Neuronal stem cell (in vitro differentiated cells): ENCODE measurements at regions not wholly inside any gene's neighbourhood (a gene's known extent, or its start where the extent isn't known, plus 50 kb on each side); places are given as distances from the start of the nearest gene placed in this dataset.

Source experiments
- DNase-seq: peaks from one replicate; pipeline ENCODE4 v3.0.0-alpha.2; 2013; ENCODE audit warnings: low spot score
- H2AFZ ChIP-seq: one replicate; pipeline ENCODE4 v1.6.1; 2013; ENCODE audit warnings: mild to moderate bottlenecking, low read length, inconsistent platforms
- H2AK5ac ChIP-seq: 2 replicates; pipeline ENCODE4 v1.6.1; 2013; ENCODE audit warnings: low read depth, mild to moderate bottlenecking, inconsistent platforms, low read length, moderate library complexity, mixed read lengths
- H2BK120ac ChIP-seq: 2 replicates; pipeline ENCODE4 v1.6.1; 2013; ENCODE audit warnings: low read depth, mild to moderate bottlenecking, inconsistent platforms, low read length, moderate library complexity, mixed read lengths
- H2BK12ac ChIP-seq: one replicate; pipeline ENCODE4 v1.6.1; 2013; ENCODE audit warnings: low read length, inconsistent platforms
- H2BK15ac ChIP-seq: 2 replicates; pipeline ENCODE4 v1.6.1; 2013; ENCODE audit warnings: mild to moderate bottlenecking, low read length, inconsistent platforms, mixed read lengths
- H2BK5ac ChIP-seq: one replicate; pipeline ENCODE4 v1.6.1; 2013; ENCODE audit warnings: inconsistent platforms, mild to moderate bottlenecking, low read length, moderate library complexity
- H3K14ac ChIP-seq: one replicate; pipeline ENCODE4 v1.6.1; 2013; ENCODE audit warnings: low read length, inconsistent platforms
- H3K18ac ChIP-seq: 2 replicates; pipeline ENCODE4 v1.6.1; 2013; ENCODE audit warnings: low read length, inconsistent platforms
- H3K23ac ChIP-seq: 2 replicates; pipeline ENCODE4 v1.6.1; 2013; ENCODE audit warnings: low read depth, mild to moderate bottlenecking, mixed read lengths, low read length, inconsistent platforms; ENCODE audit not compliant: poor library complexity
- H3K27ac ChIP-seq: replicated peaks from 3 replicates; pipeline ENCODE4 v1.5.1; 2013; ENCODE audit warnings: low read length, inconsistent platforms
- H3K27me3 ChIP-seq, 3 experiments: 2 replicates each; pipeline ENCODE4 v1.6.1; 2013; ENCODE audit warnings: low read length in 3 of 3, mild to moderate bottlenecking in 2 of 3, inconsistent platforms in 1 of 3, low read depth in 1 of 3, mixed read lengths in 1 of 3, moderate library complexity in 1 of 3; ENCODE audit not compliant: control insufficient read depth in 3 of 3, insufficient read depth in 3 of 3
- H3K36me3 ChIP-seq, 2 donors: replicated peaks in 1 of 2; 2 replicates each; pipeline ENCODE4 v1.6.1; 2013; ENCODE audit warnings: low read length in 2 of 2; ENCODE audit not compliant: control insufficient read depth in 2 of 2, insufficient read depth in 2 of 2
- H3K4ac ChIP-seq: 2 replicates; pipeline ENCODE4 v1.6.1; 2013; ENCODE audit warnings: inconsistent platforms, mild to moderate bottlenecking, low read length, moderate library complexity
- H3K4me1 ChIP-seq, 2 donors: 1 replicate in 1 of 2; 2 replicates in 1 of 2; pipeline ENCODE4 v1.6.1; 2013; ENCODE audit warnings: low read length in 2 of 2, low read depth in 1 of 2; ENCODE audit not compliant: control insufficient read depth in 2 of 2, insufficient read depth in 1 of 2
- H3K4me2 ChIP-seq: one replicate; pipeline ENCODE4 v1.6.1; 2013; ENCODE audit warnings: mild to moderate bottlenecking, low read length, inconsistent platforms; ENCODE audit not compliant: insufficient read depth, poor library complexity, severe bottlenecking
- H3K4me3 ChIP-seq, 2 donors: 2 replicates each; pipeline ENCODE4 v1.5.1; 2013; ENCODE audit warnings: low read length in 2 of 2, mild to moderate bottlenecking in 2 of 2, inconsistent platforms in 1 of 2, moderate library complexity in 1 of 2
- H3K79me1 ChIP-seq: one replicate; pipeline ENCODE4 v1.6.1; 2013; ENCODE audit warnings: low read depth, mild to moderate bottlenecking, inconsistent platforms, low read length, moderate library complexity
- H3K9ac ChIP-seq: one replicate; pipeline ENCODE4 v1.6.1; 2013; ENCODE audit warnings: mild to moderate bottlenecking, low read depth, low read length, inconsistent platforms; ENCODE audit not compliant: poor library complexity
- H3K9me3 ChIP-seq, 2 donors: replicated peaks in 1 of 2; 2 replicates each; pipeline versions ENCODE3 to v1.6.1; 2013; ENCODE audit warnings: low read length in 2 of 2, mild to moderate bottlenecking in 2 of 2, inconsistent platforms in 1 of 2, low read depth in 1 of 2, mixed read lengths in 1 of 2, moderate library complexity in 1 of 2; ENCODE audit not compliant: control insufficient read depth in 2 of 2, insufficient read depth in 1 of 2
- H4K8ac ChIP-seq: one replicate; pipeline ENCODE4 v1.6.1; 2013; ENCODE audit warnings: low read depth, mild to moderate bottlenecking, inconsistent platforms, low read length, moderate library complexity
- H4K91ac ChIP-seq: one replicate; pipeline ENCODE4 v1.6.1; 2013; ENCODE audit warnings: low read length, low read depth, mild to moderate bottlenecking, inconsistent platforms; ENCODE audit not compliant: poor library complexity
- WGBS, 2 donors: extraction: QIAGEN DNeasy Blood & Tissue Kit; methylation state at CpG; one replicate each; pipeline ENCODE4 v1.1.7; 2013; ENCODE audit warnings: missing lambda C conversion rate in 2 of 2, mixed read lengths in 1 of 2; ENCODE audit not compliant: insufficient read length in 2 of 2, insufficient replicate concordance in 1 of 2; ENCODE audit errors: extremely low coverage in 2 of 2; 5-methylcytosine and 5-hydroxymethylcytosine counted together

GRCh38 chr15:98385752-98386381, 262.5 kb upstream of the IGF1R start:
- Histone ChIP-seq H2BK15ac (no peak overlapping the region), H3K27ac (no peak overlapping the region), H3K27me3 (peaks cover 0 to 5% (median 0%) of the 10 kb centered on the region in 3 experiments), H2AK5ac (no peak overlapping the region), H3K9me3 (no peaks in the 10 kb centered on the region), H3K14ac (no peak overlapping the region), H3K4me2 (no peak overlapping the region), H3K18ac (no peak overlapping the region), H3K4me3 (no peak overlapping the region), H3K9ac (no peak overlapping the region), H3K79me1 (no peaks in the 10 kb centered on the region), H4K8ac (no peak overlapping the region), H2BK12ac (no peak overlapping the region), H3K23ac (no peak overlapping the region), H2BK120ac (no peak overlapping the region), H3K4ac (no peak overlapping the region), H3K36me3 (no peaks in the 10 kb centered on the region), H2BK5ac (no peak overlapping the region), H3K4me1 (peaks cover 0 to 4% of the 10 kb centered on the region in 2 donors), H4K91ac (no peak overlapping the region), H2AFZ (no peak overlapping the region)
- no CpG with 5 or more reads among the region's 11 CpGs for WGBS, 2 donors
- no peak for DNase-seq

- Histone ChIP-seq H3K27ac (no peak overlapping the region), H2AK5ac (no peak overlapping the region), H2BK12ac (no peak overlapping the region), H3K4me3 (no peak overlapping the region), H3K4me2 (no peak overlapping the region), H3K79me1 (no peaks in the 10 kb centered on the region), H3K23ac (no peak overlapping the region), H3K4me1 (peaks cover 0 to 4% of the 10 kb centered on the region in 2 donors), H2BK5ac (no peak overlapping the region), H3K9ac (no peak overlapping the region), H2BK15ac (no peak overlapping the region), H2AFZ (no peak overlapping the region), H4K91ac (no peak overlapping the region), H3K27me3 (peaks cover 0 to 5% (median 0%) of the 10 kb centered on the region in 3 experiments), H3K9me3 (no peaks in the 10 kb centered on the region), H2BK120ac (no peak overlapping the region), H4K8ac (no peak overlapping the region), H3K4ac (no peak overlapping the region), H3K18ac (no peak overlapping the region), H3K36me3 (no peaks in the 10 kb centered on the region), H3K14ac (no peak overlapping the region)
- DNase-seq, result no peak
- WGBS, 2 donors, result no CpG with 5 or more reads among the region's 8 CpGs
Measured at GRCh38 chr15:98386561-98386960, 261.8 kb upstream of the IGF1R start.

DNA sequence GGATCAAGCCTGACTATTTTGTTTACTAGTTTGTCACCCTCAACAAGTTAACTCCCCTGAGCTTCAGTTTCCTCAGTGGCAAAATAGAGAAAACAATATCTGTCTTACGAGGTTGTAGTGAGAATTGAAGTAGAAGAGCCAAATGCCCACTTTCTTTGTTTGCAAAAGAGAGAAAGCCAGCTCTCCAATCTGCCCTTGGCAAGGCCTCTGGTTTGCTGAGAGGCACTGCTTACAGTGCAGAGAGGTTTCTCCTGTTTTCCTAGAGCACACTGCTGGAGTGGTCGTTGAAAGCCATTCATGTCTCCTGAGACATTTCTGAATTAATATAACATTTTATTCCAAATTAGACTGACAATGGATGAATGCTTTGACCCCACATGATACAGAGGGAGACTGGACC, 260.5 kb upstream of the IGF1R start:
- DNase-seq, result no peak
- H2AFZ ChIP-seq, result no peak overlapping the region
- no peak overlapping the region for H2BK5ac ChIP-seq
- no peak overlapping the region for H2BK15ac ChIP-seq
- H3K79me1 ChIP-seq, result no peaks in the 10 kb centered on the region
- WGBS, 2 donors, result no CpG with 5 or more reads among the region's 2 CpGs
- H3K4ac ChIP-seq, result no peak overlapping the region
- H2BK12ac ChIP-seq, result no peak overlapping the region
- no peak overlapping the region for H3K9ac ChIP-seq
- no peak overlapping the region for H4K91ac ChIP-seq
- no peak overlapping the region for H3K23ac ChIP-seq
- peaks cover 0 to 5% (median 0%) of the 10 kb centered on the region in 3 experiments for H3K27me3 ChIP-seq
- no peak overlapping the region for H2BK120ac ChIP-seq
- H3K4me2 ChIP-seq, result no peak overlapping the region
- H3K9me3 ChIP-seq, result no peaks in the 10 kb centered on the region
- no peak overlapping the region for H3K4me3 ChIP-seq
- H2AK5ac ChIP-seq, result no peak overlapping the region
- H3K36me3 ChIP-seq, result no peaks in the 10 kb centered on the region
- no peak overlapping the region for H3K18ac ChIP-seq
- peaks cover 0 to 4% of the 10 kb centered on the region in 2 donors for H3K4me1 ChIP-seq
- no peak overlapping the region for H3K27ac ChIP-seq
- no peak overlapping the region for H3K14ac ChIP-seq
- no peak overlapping the region for H4K8ac ChIP-seq

DNA sequence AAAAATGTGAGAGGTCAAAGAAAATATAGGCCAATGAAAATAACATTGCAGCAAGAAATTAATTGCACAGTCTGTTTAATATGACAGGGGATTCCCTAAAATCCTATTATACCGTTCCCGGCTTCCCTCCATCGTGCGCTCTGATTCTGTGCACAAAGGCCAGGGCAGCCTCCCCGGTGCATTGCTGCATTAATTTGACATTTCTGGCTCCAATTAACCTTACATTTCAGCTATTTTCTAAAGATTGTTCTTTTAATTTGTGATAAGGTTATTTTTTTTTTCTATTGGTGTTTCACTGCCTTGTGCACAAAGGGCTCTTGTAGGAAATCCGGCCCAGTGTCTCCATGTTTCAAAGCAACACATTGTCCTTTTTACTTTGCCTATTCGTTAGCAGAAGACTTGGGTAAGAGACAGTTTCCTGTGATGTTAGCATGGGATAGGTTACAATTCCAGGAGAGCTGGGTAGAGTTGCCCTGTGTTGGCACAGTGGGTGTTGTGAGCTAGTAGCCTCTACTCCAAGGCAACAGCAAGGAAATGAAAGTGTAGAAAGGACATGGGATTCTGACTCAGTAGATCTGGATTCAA, 257.3 kb upstream of the IGF1R start:
- H4K8ac ChIP-seq, result no peak overlapping the region
- no peaks in the 10 kb centered on the region for H3K4me1 ChIP-seq
- no peak overlapping the region for H3K4ac ChIP-seq
- no peaks in the 10 kb centered on the region for H3K9me3 ChIP-seq
- H3K23ac ChIP-seq, result no peak overlapping the region
- no peak overlapping the region for H3K4me2 ChIP-seq
- no peak overlapping the region for H2AK5ac ChIP-seq
- no peak overlapping the region for H2AFZ ChIP-seq
- H3K18ac ChIP-seq, result no peak overlapping the region
- no peak overlapping the region for H3K14ac ChIP-seq
- no peaks in the 10 kb centered on the region for H3K79me1 ChIP-seq
- peaks cover 0 to 6% (median 0%) of the 10 kb centered on the region in 3 experiments for H3K27me3 ChIP-seq
- H3K36me3 ChIP-seq, result no peaks in the 10 kb centered on the region
- no peak overlapping the region for H2BK5ac ChIP-seq
- DNase-seq, result no peak
- no CpG with 5 or more reads among the region's 7 CpGs for WGBS, 2 donors
- no peak overlapping the region for H4K91ac ChIP-seq
- H2BK12ac ChIP-seq, result no peak overlapping the region
- no peak overlapping the region for H3K4me3 ChIP-seq
- no peak overlapping the region for H3K9ac ChIP-seq
- H3K27ac ChIP-seq, result no peak overlapping the region
- no peak overlapping the region for H2BK15ac ChIP-seq
- H2BK120ac ChIP-seq, result no peak overlapping the region
